ENCODE measurements at regions not wholly inside any gene's neighbourhood (a gene's known extent, or its start where the extent isn't known, plus 50 kb on each side); places are given as distances from the start of the nearest gene placed in this dataset.
A peak's percentile ranks its signal among the peaks of the same experiment; 100 is the strongest.

GRCh38 chr15:99450896-99451358 is 114.9 kb upstream of the MEF2A start:
- Histone ChIP-seq H3K36me3 (no peaks in the 10 kb centered on the region), H3K9me3 (no peaks in the 10 kb centered on the region), H3K27ac (peak overlapping the region in 3 of 4 donors; percentile 10 to 35 (median 12)), H3K4me1 (peaks cover 0 to 35% (median 9%) of the 10 kb centered on the region in 4 donors), H3K27me3 (no peaks in the 10 kb centered on the region), H3K4me3 (peak overlapping the region in 2 of 4 donors; percentile 1 to 10)
- TF ChIP-seq POLR2A (IDR thresholded peaks at IDR 0.05) (no peak), CTCF (IDR thresholded peaks at IDR 0.05) (no peak)
- peak; percentile 65 to 81 (median 66) for DNase-seq

GRCh38 chr15:99451484-99451883 is 114.3 kb upstream of the MEF2A start:
- TF ChIP-seq CTCF (IDR thresholded peaks at IDR 0.05) (no peak), POLR2A (IDR thresholded peaks at IDR 0.05) (no peak)
- H3K36me3 ChIP-seq, result no peaks in the 10 kb centered on the region
- peak overlapping the region in 3 of 4 donors; percentile 10 to 31 (median 12) for H3K27ac ChIP-seq
- no peaks in the 10 kb centered on the region for H3K9me3 ChIP-seq
- no peak overlapping the region for H3K4me3 ChIP-seq
- H3K4me1 ChIP-seq, result peaks cover 0 to 35% (median 9%) of the 10 kb centered on the region in 4 donors
- no peaks in the 10 kb centered on the region for H3K27me3 ChIP-seq
- peak in 1 of 3 donors; percentile 14 for DNase-seq

- H3K4me1 ChIP-seq, result peaks cover 0 to 35% (median 9%) of the 10 kb centered on the region in 4 donors
- H3K4me3 ChIP-seq, result no peak overlapping the region
- H3K9me3 ChIP-seq, result no peaks in the 10 kb centered on the region
- no peaks in the 10 kb centered on the region for H3K27me3 ChIP-seq
- no peaks in the 10 kb centered on the region for H3K36me3 ChIP-seq
- peak overlapping the region in 3 of 4 donors; percentile 67 to 80 (median 70) for H3K27ac ChIP-seq
- peak in 1 of 3 donors; percentile 14 for DNase-seq
- TF ChIP-seq CTCF (IDR thresholded peaks at IDR 0.05), result no peak
- TF ChIP-seq POLR2A (IDR thresholded peaks at IDR 0.05), result no peak
Measured at GRCh38 chr15:99452010-99452409, 113.8 kb upstream of the MEF2A start.

GRCh38 chr15:99452728-99453636 is 112.8 kb upstream of the MEF2A start:
- peak overlapping the region in 3 of 4 donors; percentile 67 to 80 (median 70) for H3K27ac ChIP-seq
- H3K36me3 ChIP-seq, result no peaks in the 10 kb centered on the region
- DNase-seq, result peak; percentile 67 to 88 (median 87)
- no peaks in the 10 kb centered on the region for H3K9me3 ChIP-seq
- no peak for TF ChIP-seq CTCF (IDR thresholded peaks at IDR 0.05)
- TF ChIP-seq POLR2A (IDR thresholded peaks at IDR 0.05), result no peak
- no peaks in the 10 kb centered on the region for H3K27me3 ChIP-seq
- peak overlapping the region in 1 of 4 donors; percentile 20 for H3K4me3 ChIP-seq
- H3K4me1 ChIP-seq, result peaks cover 0 to 26% (median 9%) of the 10 kb centered on the region in 4 donors

- Histone ChIP-seq H3K27me3 (no peaks in the 10 kb centered on the region), H3K4me1 (peaks cover 0 to 26% (median 9%) of the 10 kb centered on the region in 4 donors), H3K4me3 (no peak overlapping the region), H3K27ac (peak overlapping the region in 3 of 4 donors; percentile 67 to 80 (median 74)), H3K9me3 (no peaks in the 10 kb centered on the region), H3K36me3 (no peaks in the 10 kb centered on the region)
- DNase-seq, result peak in 1 of 3 donors; percentile 36
- TF ChIP-seq CTCF (IDR thresholded peaks at IDR 0.05) (no peak), POLR2A (IDR thresholded peaks at IDR 0.05) (no peak)
Measured at GRCh38 chr15:99453637-99454030, 112.2 kb upstream of the MEF2A start.
